H1 (cell line): ENCODE measurements at regions not wholly inside any gene's neighbourhood (a gene's known extent, or its start where the extent isn't known, plus 50 kb on each side); places are given as distances from the start of the nearest gene placed in this dataset.

Source experiments
- BACH1 ChIP-seq: IDR thresholded peaks from 2 replicates; pipeline ENCODE4 v1.6.1; 2012; ENCODE audit warnings: low read length, improper control_type of control experiment
- CHD7 ChIP-seq: fragments of 300-600 bp; sonication (generic); IDR thresholded peaks from 2 replicates; pipeline ENCODE4 v1.7.1; 2012; ENCODE audit warnings: low read length, moderate library complexity, mild to moderate bottlenecking, inconsistent platforms; ENCODE audit not compliant: insufficient replicate concordance
- JUN ChIP-seq: IDR thresholded peaks from 2 replicates; pipeline ENCODE4 v1.6.1; 2011; ENCODE audit warnings: low read depth, mild to moderate bottlenecking, improper control_type of control experiment, low read length
- JUND ChIP-seq: IDR thresholded peaks from 2 replicates; pipeline ENCODE4 v1.6.1; 2011; ENCODE audit warnings: mild to moderate bottlenecking, improper control_type of control experiment, low read length
- MAFK ChIP-seq: IDR thresholded peaks from 2 replicates; pipeline ENCODE4 v1.6.1; 2012; ENCODE audit warnings: low read depth, mild to moderate bottlenecking, improper control_type of control experiment, low read length
- PHF8 ChIP-seq: fragments of 200-600 bp; sonication (generic); conservative IDR thresholded peaks from 2 replicates; pipeline ENCODE4 v1.7.1; 2012; ENCODE audit warnings: low read depth, mild to moderate bottlenecking, inconsistent platforms, low read length, moderate library complexity
- POLR2A ChIP-seq, 2 experiments: IDR thresholded peaks; 1 replicate in 1 of 2; 2 replicates in 1 of 2; pipeline ENCODE4 v1.6.1; 2011; ENCODE audit warnings: low read depth in 2 of 2, low read length in 2 of 2, mild to moderate bottlenecking in 2 of 2; ENCODE audit errors: control extremely low read depth in 1 of 2
- RAD21 ChIP-seq, 2 experiments: IDR thresholded peaks in 1 of 2; conservative IDR thresholded peaks in 1 of 2; 2 replicates each; pipeline ENCODE4 v1.6.1; 2011; ENCODE audit warnings: low read depth in 2 of 2, low read length in 2 of 2, improper control_type of control experiment in 1 of 2, inconsistent platforms in 1 of 2, mild to moderate bottlenecking in 1 of 2, moderate library complexity in 1 of 2
- SIX5 ChIP-seq: IDR thresholded peaks from 2 replicates; pipeline ENCODE4 v1.6.1; 2011; ENCODE audit warnings: mild to moderate bottlenecking, low read depth, low read length
- SP2 ChIP-seq: IDR thresholded peaks from 2 replicates; pipeline ENCODE4 v1.6.1; 2012; ENCODE audit warnings: mild to moderate bottlenecking, low read length, inconsistent platforms
- SUZ12 ChIP-seq: fragments of 200-600 bp; sonication (generic); IDR thresholded peaks from 2 replicates; pipeline ENCODE4 v1.6.1; 2012; ENCODE audit warnings: mild to moderate bottlenecking, inconsistent platforms, low read length, moderate library complexity, mixed read lengths
- USF2 ChIP-seq: IDR thresholded peaks from 2 replicates; pipeline ENCODE4 v1.6.1; 2011; ENCODE audit warnings: low read length, improper control_type of control experiment

- no peak for TF ChIP-seq CHD7
- no peak for TF ChIP-seq JUN
- no peak for TF ChIP-seq MAFK
- TF ChIP-seq RAD21 (IDR thresholded peaks at IDR 0.05 in 1 of 2, conservative IDR thresholded peaks at IDR 0.05 in 1 of 2; ENCODE audit: low read depth in 2 of 2, low read length in 2 of 2): no peak
- no peak for TF ChIP-seq PHF8
- no peak for TF ChIP-seq JUND
- TF ChIP-seq BACH1: no peak
- no peak for TF ChIP-seq POLR2A (IDR thresholded peaks at IDR 0.05; ENCODE audit: control extremely low read depth in 1 of 2, low read depth in 2 of 2, low read length in 2 of 2)
- TF ChIP-seq SP2: no peak
- TF ChIP-seq USF2: no peak
- TF ChIP-seq SUZ12: no peak
- TF ChIP-seq SIX5: no peak
- TF ChIP-seq, all 59 proteins: peak for 0
Measured at GRCh38 chr19:34852669-34853068, 74.0 kb upstream of the ZNF30 start (continued).
